Loucy (cell line): ENCODE measurements at regions not wholly inside any gene's neighbourhood (a gene's known extent, or its start where the extent isn't known, plus 50 kb on each side); places are given as distances from the start of the nearest gene placed in this dataset.
"Not testable (repeated sequence)": the region's sequence is repeated elsewhere in the genome, so short reads cannot be mapped to it uniquely, and the experiment has no call there.

Experiments
- H2AFZ ChIP-seq: fragments of 200-600 bp; sonication (generic); 2 replicates; pipeline ENCODE4 v1.6.0; 2016; ENCODE audit warnings: antibody characterized with exemption, mild to moderate bottlenecking, low read length, moderate library complexity
- H3F3A ChIP-seq: fragments of 200-600 bp; 2 replicates; pipeline ENCODE4 v1.6.0; 2016; ENCODE audit warnings: antibody characterized with exemption, low read depth, mild to moderate bottlenecking
- H3K27me3 ChIP-seq: fragments of 200-600 bp; sonication (generic); 2 replicates; pipeline ENCODE4 v1.6.1; 2014; ENCODE audit warnings: low read length, mild to moderate bottlenecking; ENCODE audit not compliant: insufficient read depth, poor library complexity, severe bottlenecking
- H3K36me3 ChIP-seq: fragments of 200-600 bp; sonication (generic); 2 replicates; pipeline ENCODE4 v1.6.1; 2016; ENCODE audit warnings: low read length; ENCODE audit not compliant: insufficient read depth
- H3K4me1 ChIP-seq: fragments of 200-600 bp; sonication (generic); 2 replicates; pipeline ENCODE4 v1.5.1; 2014; ENCODE audit warnings: low read length, mild to moderate bottlenecking; ENCODE audit not compliant: insufficient read depth, poor library complexity, severe bottlenecking
- H3K4me2 ChIP-seq: fragments of 200-600 bp; sonication (generic); 2 replicates; pipeline ENCODE4 v1.6.0; 2014; ENCODE audit warnings: antibody characterized with exemption, low read length, low read depth, mild to moderate bottlenecking; ENCODE audit not compliant: poor library complexity, severe bottlenecking
- H3K4me3 ChIP-seq: fragments of 200-600 bp; sonication (generic); 2 replicates; pipeline ENCODE4 v1.5.1; 2014; ENCODE audit warnings: low read length, mild to moderate bottlenecking, mixed read lengths; ENCODE audit not compliant: poor library complexity, severe bottlenecking
- H3K79me2 ChIP-seq: fragments of 200-600 bp; sonication (generic); 2 replicates; pipeline ENCODE4 v1.6.1; 2014; ENCODE audit warnings: low read length; ENCODE audit not compliant: insufficient read depth
- H3K9ac ChIP-seq: fragments of 200-600 bp; sonication (generic); 2 replicates; pipeline ENCODE4 v1.6.0; 2014; ENCODE audit warnings: mild to moderate bottlenecking, low read depth, low read length, moderate library complexity; ENCODE audit not compliant: poor library complexity, severe bottlenecking
- H3K9me2 ChIP-seq: fragments of 200-600 bp; sonication (generic); replicated peaks from 2 replicates; pipeline ENCODE4 v1.6.1; 2016; ENCODE audit warnings: low read depth, low read length, mixed read lengths
- H3K9me3 ChIP-seq: fragments of 200-600 bp; sonication (generic); 2 replicates; pipeline ENCODE4 v1.6.1; 2014; ENCODE audit warnings: mild to moderate bottlenecking, antibody characterized with exemption, low read length, low read depth; ENCODE audit not compliant: insufficient read depth
- H4K20me1 ChIP-seq: fragments of 200-600 bp; sonication (generic); 2 replicates; pipeline ENCODE4 v1.6.0; 2014; ENCODE audit warnings: antibody characterized with exemption, low read length, mild to moderate bottlenecking; ENCODE audit not compliant: insufficient read depth, poor library complexity, severe bottlenecking
- EZH2phosphoT487 ChIP-seq: fragments of 200-600 bp; IDR thresholded peaks from 2 replicates; pipeline ENCODE4 v1.6.1; 2018; ENCODE audit warnings: antibody characterized with exemption, mild to moderate bottlenecking, moderate library complexity, borderline replicate concordance
- TF ChIP-seq, protein P1 (sequence below): fragments of 200-600 bp; sonication (generic); conservative IDR thresholded peaks from 2 replicates; pipeline ENCODE4 v1.5.1; 2014; ENCODE audit warnings: mild to moderate bottlenecking, antibody characterized with exemption, low read length

DNA sequence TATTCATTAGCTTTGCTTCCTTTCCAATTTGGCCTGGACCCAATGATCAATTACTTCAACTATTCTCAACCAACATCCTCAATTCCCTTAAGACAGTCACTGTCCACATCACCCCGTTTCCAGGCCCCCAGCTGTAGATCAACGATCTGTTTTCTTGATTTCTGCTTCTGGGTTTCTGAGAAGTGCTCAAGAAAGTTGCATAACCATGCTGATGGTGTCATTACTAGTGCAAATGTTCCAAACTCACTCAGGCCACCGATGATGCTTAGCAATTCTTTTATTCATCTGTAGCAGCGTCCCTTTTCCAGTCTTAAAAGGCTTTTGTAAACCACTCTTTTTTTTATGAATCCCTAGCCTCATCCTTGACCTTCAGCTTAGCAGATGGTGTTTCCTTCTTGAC is 155.8 kb upstream of the PTGFR start:
- H2AFZ ChIP-seq: no peak overlapping the region
- no peaks in the 10 kb centered on the region for H3K79me2 ChIP-seq
- H4K20me1 ChIP-seq: no peaks in the 10 kb centered on the region
- no peaks in the 10 kb centered on the region for H3K4me1 ChIP-seq
- no peak for TF ChIP-seq EZH2phosphoT487
- TF ChIP-seq, protein P1, sequence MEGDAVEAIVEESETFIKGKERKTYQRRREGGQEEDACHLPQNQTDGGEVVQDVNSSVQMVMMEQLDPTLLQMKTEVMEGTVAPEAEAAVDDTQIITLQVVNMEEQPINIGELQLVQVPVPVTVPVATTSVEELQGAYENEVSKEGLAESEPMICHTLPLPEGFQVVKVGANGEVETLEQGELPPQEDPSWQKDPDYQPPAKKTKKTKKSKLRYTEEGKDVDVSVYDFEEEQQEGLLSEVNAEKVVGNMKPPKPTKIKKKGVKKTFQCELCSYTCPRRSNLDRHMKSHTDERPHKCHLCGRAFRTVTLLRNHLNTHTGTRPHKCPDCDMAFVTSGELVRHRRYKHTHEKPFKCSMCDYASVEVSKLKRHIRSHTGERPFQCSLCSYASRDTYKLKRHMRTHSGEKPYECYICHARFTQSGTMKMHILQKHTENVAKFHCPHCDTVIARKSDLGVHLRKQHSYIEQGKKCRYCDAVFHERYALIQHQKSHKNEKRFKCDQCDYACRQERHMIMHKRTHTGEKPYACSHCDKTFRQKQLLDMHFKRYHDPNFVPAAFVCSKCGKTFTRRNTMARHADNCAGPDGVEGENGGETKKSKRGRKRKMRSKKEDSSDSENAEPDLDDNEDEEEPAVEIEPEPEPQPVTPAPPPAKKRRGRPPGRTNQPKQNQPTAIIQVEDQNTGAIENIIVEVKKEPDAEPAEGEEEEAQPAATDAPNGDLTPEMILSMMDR: no peak
- H3K27me3 ChIP-seq: no peaks in the 10 kb centered on the region
- H3K4me2 ChIP-seq: no peak overlapping the region
- no peak overlapping the region for H3K4me3 ChIP-seq
- no peaks in the 10 kb centered on the region for H3K9me3 ChIP-seq
- no peak overlapping the region for H3K9ac ChIP-seq
- H3K36me3 ChIP-seq: no peaks in the 10 kb centered on the region
- no peaks in the 10 kb centered on the region for H3K9me2 ChIP-seq
- H3F3A ChIP-seq: no peaks in the 10 kb centered on the region

- not testable (repeated sequence) for H3K79me2 ChIP-seq, H3K9me2 ChIP-seq, H3K27me3 ChIP-seq, H3F3A ChIP-seq, H4K20me1 ChIP-seq, H2AFZ ChIP-seq, H3K4me2 ChIP-seq, H3K9me3 ChIP-seq, H3K4me3 ChIP-seq, H3K36me3 ChIP-seq, H3K4me1 ChIP-seq, H3K9ac ChIP-seq
Measured at GRCh38 chr1:78336751-78337150, 154.0 kb upstream of the PTGFR start.

DNA sequence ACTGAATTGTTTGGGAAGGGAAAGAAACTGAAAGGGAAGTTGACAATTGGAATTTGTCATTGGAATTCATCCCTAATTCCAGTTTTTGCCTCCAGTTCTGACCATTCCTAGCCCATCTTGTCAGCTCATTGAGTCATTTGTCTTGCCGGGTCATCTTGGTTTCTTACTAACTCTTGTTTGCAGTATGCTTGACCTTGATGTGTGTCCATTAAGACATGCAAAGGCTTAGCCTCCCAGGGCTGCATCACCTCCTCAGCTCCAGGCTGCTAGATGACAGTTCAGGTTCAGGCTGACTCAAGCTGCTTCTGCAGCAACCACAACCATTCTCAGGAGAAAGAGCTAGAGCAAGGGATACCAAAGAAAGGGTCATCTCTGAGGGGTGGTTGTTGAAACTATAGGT is 151.3 kb upstream of the PTGFR start:
- Histone ChIP-seq H3K36me3 (no peaks in the 10 kb centered on the region), H3K9me3 (no peaks in the 10 kb centered on the region), H3K79me2 (no peaks in the 10 kb centered on the region), H4K20me1 (no peaks in the 10 kb centered on the region), H3K4me2 (no peak overlapping the region), H3F3A (no peaks in the 10 kb centered on the region), H3K27me3 (no peaks in the 10 kb centered on the region), H3K9me2 (no peaks in the 10 kb centered on the region), H3K9ac (no peak overlapping the region), H2AFZ (no peak overlapping the region), H3K4me3 (no peak overlapping the region), H3K4me1 (no peaks in the 10 kb centered on the region)
- TF ChIP-seq EZH2phosphoT487: no peak
- TF ChIP-seq, protein P1: no peak

GRCh38 chr1:78340006-78340405 is 150.8 kb upstream of the PTGFR start:
- Histone ChIP-seq H3K4me1 (no peaks in the 10 kb centered on the region), H3K4me2 (no peak overlapping the region), H3K79me2 (no peaks in the 10 kb centered on the region), H4K20me1 (no peaks in the 10 kb centered on the region), H3K4me3 (no peak overlapping the region), H3K27me3 (no peaks in the 10 kb centered on the region), H3K9me2 (no peaks in the 10 kb centered on the region), H3K9me3 (no peaks in the 10 kb centered on the region), H3F3A (no peaks in the 10 kb centered on the region), H2AFZ (no peak overlapping the region), H3K9ac (no peak overlapping the region), H3K36me3 (no peaks in the 10 kb centered on the region)
- TF ChIP-seq, protein P1: no peak
- no peak for TF ChIP-seq EZH2phosphoT487
